ENCODE measurements at regions not wholly inside any gene's neighbourhood (a gene's known extent, or its start where the extent isn't known, plus 50 kb on each side); places are given as distances from the start of the nearest gene placed in this dataset.
"Not testable (repeated sequence)": the region's sequence is repeated elsewhere in the genome, so short reads cannot be mapped to it uniquely, and the experiment has no call there.

DNA sequence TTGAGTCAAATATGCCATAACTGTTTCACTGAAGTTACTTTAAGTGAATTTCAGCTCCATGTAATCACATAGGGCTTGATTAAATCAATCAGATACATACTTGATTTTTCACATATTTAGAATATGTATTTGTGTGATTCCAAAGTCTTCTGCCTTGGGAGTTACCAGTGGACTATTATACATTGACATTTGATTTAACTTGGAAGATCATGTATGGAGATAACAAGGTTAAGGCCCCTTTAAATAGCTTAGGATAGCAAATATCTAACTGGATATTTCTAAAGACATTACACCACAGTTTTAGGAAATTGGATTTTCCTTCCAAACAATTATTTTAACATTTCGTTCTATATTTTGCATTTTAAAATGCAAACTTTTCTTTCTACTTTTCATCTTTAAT lies 405.0 kb downstream of the RAP2B start:
- no peak for DNase-seq

DNA sequence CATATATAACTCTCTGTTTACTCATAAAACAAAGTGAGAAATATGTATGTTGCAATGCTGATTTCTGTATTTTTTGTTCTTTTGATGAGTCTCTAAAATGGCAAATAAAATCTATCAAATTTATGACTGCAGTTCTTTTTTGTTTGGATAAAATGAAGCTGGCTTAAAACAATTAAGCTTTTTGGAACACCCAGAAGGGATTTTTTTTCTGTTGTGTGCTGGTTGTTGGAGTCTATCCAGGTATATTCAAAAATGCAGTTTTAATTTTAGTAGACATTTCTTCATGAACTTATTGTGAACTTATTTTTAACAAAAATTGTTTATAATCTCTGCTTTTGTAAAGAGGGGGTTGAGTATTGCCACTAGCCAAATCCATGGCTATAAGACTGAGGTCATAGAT lies 405.5 kb downstream of the RAP2B start:
- no peak for DNase-seq

DNA sequence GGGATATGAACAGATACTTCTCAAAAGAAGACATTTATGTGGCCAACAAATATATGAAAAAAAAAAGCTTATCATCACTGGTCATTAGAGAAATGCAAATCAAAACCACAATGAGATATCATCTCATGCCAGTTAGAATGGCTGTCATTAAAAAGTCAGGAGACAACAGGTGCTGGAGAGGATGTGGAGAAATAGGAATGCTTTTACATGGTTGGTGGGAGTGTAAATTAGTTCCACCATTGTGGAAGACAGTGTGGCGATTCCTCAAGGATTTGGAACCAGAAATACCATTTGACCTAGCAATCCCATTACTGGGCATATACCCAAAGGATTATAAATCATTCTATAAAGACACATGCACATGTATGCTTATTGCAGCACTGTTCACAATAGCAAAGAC lies 408.5 kb downstream of the RAP2B start:
- not testable (repeated sequence) for DNase-seq

DNA sequence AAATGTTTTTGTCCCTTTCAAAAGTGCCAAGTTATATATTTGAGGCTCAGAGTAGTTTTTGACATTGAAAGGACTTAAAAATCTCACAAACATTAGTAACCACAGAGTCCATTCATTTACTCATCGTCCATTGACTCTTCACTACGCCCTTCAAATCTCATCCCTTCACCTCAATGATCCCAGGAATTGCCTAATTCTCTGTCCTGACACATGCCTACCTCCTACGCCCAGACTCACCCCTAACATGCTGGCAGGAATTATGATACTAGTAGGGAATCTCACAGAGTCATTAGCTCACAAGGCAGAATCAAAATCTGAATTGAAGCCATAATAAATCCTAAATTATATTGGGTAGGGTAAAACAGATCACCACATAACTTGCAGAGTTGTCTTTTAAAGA lies 410.1 kb downstream of the RAP2B start:
- no peak for DNase-seq

DNA sequence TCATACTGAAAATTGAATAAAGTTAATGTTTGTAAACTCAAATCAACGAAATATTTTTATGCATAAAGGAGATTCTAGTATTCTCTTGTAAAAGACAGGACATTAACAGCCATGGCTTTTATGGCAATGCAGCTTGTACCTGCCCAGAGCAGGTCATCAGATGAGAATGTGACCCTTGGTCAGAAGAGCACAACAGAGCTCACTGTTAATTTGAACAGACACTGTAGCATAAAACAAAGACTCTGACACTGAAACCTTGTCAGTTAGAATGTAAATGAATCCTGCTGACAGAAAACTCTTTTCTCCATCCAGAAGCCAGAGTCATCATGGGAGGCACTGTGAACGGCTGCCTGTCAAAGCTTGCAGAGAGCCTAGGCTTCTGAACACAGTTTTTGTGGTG lies 410.6 kb downstream of the RAP2B start:
- no peak for DNase-seq

DNA sequence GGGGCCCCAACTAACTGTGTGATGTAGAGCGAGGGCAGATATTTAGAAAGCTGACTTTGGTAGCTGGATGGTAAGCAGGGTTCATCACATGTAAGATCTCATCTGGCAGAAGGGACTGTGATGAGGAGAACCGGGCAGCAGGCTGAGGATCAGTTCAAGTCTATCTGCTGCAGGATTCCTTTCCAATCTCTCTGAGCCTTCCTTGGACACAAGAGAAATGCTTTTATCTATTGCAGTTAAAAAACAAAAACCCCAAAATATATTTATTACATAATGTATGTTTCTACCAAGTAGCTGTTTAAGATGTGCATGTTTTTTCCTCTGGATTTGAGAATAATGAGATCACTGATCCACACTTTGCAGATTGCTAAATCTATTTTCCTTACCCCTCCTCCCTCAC lies 411.5 kb downstream of the RAP2B start:
- DNase-seq: no peak

DNA sequence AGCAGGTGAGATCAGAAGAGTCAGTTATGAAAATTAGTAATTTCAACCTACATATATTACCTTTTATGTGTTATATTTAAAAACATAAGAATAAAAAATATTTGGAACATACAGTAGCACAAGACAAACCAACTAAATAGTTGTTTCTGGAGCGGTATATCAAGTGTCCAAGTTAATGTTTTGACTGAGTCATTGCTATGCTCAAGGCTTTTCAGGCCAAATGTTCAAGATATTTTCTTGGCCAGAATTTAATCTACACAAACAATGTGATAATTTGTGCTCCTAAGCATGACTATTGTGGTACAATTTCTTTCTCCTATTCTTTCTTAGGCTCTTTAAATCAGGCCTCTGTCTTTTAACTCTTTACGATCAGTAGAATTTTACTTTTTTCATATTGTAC lies 412.4 kb downstream of the RAP2B start:
- DNase-seq: no peak

DNA sequence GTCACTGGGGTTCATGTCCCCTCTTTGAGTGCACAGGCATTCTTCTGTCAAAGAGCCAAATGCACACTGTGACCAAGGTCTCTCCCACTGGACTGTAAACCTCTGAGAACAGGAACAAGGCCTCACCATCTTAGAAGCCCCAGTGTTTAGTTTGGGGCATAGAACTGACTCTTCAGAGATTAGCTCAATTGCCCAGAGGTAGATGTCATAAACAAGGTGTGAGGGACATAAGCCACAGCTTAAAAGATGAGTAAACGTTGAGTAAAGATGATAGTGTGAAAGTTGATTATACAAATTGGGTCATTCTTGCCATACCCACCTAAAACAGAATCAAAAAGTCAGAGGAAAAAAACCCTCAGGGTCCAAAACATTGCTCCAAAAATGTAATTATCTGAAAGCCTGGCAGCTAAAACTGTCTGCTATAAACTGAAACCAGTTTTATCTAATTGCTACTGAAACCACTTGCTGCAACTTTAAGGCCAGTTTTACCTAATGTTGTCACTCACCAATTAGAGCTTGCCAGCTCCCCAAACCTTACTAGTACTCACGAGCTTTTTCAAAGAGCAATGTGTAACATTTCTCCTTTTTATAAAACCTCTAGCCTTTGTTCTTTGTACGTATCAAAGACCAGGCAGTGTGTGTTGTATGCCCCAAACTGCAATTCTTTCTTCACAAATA lies 415.2 kb downstream of the RAP2B start:
- no peak for DNase-seq

DNA sequence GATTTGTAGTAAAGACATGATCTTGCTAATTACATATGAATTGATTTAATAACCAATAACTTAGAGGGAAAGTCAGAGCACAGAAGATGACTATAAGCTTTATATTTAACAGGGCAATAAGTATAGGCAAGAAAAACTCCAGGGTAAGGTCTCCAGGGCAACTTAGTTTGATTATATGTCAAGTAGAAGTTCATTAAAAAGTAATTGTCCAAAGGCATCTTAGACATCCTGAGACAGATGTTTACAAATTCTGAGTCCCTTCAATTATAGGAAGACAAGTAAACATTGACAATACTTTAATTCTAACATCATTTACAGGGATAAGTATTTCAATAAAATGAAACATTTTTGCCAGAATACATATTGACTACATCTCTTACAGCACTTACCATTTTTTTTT lies 416.0 kb downstream of the RAP2B start:
- DNase-seq: no peak

DNA sequence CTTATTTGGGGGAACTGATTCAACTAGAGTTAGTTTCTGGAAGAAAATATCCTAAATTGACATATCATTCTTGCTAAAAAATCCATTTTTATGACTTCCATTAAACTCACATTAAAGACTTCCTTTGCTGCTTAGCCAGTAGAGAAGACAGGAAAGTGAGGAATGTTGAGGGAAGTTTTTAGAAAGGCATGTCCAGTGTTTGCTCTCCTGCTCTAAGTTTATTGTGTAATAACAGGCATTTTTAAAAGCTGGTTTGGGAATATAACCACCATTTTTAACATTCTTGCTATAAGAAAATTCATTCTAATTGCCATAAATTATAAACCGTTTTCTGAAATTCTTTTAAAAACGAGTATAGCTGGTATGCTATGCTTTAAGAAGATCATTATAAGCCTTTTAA lies 428.0 kb downstream of the RAP2B start:
- DNase-seq: no peak

DNA sequence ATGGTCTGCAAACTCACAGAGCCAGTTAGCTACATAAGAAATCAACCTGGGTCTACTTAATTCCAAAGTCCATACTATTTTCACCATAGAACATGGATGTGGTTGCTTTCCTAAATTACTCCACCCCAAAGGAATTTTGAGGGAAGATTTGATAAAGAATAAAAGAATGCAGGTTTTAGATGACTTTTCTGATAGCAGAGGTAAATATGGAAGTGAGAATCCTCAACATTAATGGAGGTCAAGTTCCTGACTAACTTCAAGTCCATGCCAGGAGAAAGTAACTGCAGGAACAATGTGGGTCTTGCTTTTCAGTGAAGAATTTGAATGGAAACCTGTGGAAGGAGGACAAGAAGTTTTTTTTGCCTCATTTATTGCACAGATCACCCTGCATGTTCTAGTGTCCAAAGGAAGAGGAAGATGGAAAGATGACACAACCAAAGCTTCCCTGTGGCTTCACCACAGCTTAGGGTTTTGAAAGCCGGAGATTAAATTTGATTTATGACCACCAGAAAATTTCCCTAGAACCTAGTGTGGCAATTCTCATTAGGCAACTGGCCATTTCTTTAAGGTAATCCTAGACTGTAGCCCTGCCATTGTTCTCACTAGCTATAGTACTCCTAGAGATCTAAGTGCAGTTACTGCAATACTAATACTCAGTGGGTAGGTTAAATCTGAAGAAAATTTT lies 429.7 kb downstream of the RAP2B start:
- DNase-seq: no peak

DNA sequence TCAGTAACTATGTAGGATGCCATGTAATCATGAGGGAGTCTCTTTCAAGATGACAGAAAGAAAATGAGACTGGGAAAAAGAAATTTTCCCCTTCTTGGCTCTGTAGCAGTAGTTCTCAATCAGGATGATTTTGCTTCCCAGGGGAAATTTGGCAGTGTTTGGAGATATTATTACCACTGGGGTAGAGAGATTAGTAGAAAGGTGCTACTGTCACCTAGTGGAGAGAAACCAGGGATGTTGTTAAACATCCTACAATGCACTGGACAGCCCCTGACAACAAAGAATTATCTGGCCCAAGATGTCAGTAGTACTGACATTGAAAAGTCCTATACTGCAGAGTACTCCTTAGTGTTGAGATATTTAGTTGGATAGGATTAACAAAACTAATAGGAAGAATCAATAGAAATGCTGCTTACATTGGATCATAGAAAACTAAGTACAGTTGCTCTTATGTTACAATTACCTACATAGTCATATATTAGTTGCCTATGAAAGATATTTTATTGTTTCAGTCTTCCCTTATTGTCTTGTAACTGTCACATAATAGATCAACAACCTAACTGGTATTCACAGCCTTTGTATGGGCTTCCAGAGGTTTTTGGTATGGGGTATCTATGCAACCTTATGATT lies 433.3 kb downstream of the RAP2B start:
- no peak for DNase-seq

DNA sequence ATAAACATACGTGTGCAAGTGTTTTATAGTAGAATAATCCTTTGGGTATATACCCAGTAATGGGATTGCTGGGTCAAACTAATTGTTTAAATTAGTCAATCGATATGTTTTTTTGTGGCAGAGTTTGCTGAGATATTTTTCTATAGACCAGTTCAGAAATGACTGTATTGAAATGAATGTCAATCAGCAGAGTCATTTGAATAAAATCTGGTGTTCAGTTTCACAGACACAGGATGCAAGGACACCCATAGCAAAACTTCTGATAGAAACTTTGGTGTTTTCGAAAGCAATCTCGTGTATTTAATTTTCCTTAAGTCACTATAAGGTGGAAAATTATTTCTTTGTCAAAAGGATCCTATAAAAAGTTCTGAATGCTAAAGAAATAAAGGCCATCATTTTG lies 434.4 kb downstream of the RAP2B start:
- DNase-seq: no peak

DNA sequence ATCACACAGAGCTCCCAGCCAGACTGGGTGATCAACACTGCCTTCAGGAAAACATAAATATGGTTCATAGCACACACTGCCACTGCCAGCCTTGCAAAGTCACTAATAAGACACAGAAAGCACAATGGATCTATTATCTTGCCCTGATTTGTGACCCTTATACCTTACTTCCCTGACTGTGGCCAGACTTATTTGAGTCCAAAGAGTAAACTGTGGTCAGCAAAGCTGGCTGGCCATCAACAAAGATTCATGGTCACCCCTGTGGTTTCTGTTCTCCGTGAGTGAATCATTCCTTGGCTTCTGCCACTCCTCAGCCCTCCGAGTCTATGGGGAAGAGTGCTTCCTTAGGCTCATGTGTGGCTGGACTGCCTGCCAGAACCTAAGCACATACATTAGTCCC lies 437.7 kb downstream of the RAP2B start:
- DNase-seq: no peak

DNA sequence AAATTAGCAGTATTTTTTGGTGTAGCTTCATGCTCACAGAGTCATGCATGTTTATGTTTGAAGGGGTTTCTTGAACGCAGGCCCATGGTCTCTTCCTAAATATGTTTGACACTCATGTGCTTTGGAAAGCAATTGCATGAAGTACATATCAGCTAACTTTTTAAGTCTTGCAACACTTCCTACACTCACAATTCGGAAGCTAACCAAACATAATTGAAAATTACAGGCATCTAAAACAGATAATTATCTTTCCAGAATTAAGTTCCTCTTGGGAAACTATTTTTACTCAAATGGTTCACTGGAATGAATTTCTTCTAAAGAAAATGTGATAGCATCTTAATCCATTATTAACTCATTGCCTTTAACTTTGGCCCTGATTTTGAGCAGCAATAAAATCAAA lies 438.9 kb downstream of the RAP2B start:
- no peak for DNase-seq

DNA sequence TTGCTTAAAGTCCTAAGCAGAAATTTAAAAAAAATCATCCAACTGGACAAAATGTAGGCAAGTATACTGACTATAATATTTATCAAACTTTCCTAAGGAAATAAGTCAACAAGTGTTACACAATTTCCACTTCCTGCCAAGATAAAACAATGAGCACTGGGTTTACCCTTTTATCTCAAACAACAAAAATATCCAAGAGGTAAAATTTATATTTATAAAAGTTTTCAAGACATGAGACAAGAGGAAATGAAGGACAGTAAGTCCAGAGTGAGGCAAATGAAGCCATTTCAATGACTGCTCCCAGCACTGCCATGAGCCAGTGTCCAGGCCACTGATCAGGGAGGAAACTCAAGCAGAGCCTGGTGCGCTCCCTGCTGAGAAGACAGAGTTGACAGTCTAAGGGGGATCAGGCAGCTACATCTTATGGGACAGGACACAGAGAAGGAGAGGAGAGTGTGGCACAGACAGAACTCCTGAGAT lies 439.4 kb downstream of the RAP2B start:
- no peak for DNase-seq

DNA sequence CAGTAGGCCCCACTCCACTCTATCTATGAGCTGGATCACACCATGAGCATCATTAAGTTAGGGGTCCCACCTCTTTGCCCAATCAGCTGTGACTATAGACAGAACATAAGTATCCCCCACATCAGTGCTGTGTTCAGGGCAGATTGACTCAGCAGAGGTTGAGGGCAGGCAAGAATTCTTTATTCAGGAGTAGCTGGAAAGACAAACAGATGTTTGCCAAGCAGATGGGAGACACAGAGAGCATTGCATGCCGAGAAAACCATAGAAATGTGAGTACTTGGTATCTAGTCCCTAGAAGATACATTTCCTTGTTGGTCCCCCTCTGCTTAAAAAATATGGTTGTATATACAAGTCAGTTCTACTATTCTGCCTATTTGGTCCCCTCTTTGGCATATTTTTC lies 440.8 kb downstream of the RAP2B start:
- DNase-seq: no peak

DNA sequence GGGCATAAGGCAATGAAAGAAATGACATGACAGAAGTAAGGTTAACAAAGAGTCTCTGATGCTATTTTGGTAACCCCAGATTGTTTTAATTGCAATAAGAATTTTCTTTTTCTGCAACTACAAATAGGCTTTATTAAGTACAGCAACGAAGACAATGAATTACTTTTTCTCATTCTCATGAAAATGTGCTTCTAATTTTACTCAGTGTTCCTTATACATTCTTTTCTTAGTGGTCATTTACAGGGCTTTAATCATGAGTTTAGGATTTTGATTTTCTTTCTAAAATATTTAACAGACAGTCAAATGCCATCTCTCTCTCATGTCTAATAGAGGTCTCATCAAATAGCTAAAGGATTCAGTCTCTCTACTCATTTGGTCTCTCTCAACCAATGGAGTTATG lies 452.1 kb downstream of the RAP2B start:
- no peak for DNase-seq

DNA sequence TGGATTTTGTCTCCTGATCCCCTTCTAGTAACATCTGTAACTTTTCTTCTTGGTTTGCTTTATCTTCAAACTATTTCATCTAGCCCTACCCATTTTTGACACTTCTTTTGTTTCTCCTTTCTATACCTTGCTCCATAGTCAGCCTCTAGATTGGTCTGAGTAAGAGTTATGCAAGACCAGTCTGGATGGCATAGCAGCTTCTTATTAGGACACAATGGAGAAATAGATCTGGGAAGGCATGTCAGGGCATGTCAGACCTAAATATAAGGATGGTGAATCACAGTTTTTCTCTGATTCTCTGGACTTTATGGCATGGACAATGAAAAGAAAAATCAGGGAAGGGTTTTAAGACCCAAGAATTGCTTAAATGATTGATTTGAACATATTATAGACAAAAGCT lies 452.5 kb downstream of the RAP2B start:
- no peak for DNase-seq

DNA sequence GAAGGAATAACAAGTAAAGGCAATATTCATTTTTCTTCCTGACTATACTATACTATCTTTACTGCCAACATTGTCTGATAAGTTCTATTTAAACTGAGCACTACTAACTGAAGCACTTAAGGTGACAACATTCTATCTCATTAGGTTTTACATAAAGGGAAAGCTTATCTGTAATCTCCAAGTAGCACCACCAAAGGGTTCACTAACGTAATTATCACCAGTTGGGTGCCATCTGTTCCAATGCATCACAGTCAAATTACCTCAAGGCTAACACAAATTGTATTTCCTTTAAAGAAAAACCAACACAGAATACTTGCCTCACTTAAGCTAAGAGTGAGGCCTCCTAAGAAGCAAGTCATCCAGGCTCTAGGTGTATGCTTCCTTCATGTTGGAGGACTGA lies 453.8 kb downstream of the RAP2B start:
- DNase-seq: no peak

DNA sequence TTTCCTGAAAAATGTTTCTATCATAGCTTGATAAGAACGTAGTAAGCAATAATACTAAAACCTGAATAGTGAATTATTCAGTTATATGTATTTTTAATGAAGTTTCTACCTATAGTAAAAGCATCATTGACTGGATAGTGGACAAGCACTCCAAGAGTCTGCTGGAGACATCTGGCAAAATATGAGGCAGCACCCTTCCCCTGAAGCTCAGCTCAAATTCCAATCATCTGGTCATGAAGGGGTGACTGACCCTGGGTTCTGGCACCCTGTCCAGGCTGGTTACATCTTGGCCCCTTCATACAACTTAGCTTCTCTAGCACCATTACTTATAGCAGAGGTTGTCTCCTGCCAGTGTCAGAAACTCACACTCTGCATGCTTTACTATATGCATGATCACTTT lies 455.4 kb downstream of the RAP2B start:
- DNase-seq: no peak

DNA sequence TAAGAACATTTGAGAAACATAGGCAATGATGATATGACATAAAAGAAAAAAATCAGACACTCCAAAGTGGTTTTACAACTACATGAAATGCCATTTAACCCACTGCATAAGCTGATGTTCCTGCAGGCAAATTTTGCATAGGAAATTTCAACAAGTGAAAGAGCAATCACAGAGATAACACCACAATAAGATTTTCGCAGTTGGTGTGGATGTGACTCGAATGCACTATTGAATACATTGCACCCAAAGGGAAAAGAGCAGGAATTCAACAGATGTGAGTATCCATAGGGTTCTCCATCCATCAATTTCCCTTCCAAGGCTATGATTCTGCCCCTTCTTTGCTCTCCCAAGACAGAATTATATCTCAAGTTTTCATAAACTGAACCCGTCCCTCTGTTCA lies 456.1 kb downstream of the RAP2B start:
- no peak for DNase-seq

DNA sequence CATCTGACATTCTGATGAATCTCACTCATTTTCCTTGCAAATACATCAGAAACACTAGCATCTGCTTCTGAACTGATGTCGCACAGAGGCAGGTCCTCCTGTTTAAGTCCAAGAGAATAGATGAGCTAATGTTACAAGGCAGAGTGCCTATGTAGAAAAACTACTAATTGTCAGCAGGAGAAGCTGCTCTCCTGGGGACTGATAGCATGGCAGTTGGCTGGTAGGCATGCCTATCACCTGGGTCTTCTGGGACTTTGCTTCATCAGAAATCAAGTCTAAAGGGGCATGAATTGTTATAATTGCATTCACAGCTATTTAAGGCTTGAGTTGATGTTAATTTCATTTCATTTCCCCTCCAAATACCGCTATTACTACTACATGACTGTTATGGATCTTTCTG lies 457.2 kb downstream of the RAP2B start:
- DNase-seq: no peak

DNA sequence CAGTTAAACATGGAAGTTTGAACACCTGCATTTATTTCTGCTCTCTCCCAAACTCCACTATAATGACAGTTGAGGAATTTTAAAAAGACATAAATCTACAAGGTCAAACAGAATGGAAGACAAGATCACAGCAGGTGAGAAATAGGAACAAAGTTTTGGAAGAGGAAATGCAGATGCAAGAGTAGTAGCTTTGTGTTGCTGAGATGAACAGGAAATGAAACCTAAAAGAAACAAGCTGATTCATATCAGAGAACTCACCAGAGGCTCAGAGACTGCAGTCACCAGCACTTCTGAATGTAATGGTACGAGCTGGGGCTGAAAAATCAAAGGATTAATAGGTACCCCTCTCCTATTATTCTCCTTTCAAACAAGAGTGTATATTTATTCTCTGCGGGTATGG lies 459.9 kb downstream of the RAP2B start:
- peak; percentile 8 for DNase-seq

DNA sequence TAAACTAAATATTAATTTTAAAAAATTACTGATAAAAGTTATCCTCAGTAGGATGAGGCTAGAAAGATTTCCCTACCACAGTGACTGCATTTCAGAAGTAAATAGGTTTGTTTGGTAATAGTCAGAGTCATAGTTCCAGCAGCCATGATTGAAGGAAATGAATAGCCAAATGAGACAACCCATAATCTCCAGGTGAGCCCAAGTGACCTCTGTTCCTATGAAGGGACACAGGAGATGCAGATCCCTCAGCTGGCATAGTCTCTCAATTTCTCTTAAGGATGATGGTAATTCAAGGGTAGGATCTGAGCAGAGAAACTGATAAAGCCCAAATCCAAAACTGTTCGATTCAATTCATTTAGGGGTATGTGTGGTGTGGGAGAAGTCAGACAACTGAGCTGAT lies 461.8 kb downstream of the RAP2B start:
- no peak for DNase-seq

Data from stimulated activated CD4-positive, alpha-beta T cell treated with anti-CD3 and anti-CD28 coated beads, Interleukin-1b, Interleukin-23, amount 100 ng/mL, for 48 hours (primary cell).